ENCODE measurements at regions not wholly inside any gene's neighbourhood (a gene's known extent, or its start where the extent isn't known, plus 50 kb on each side); places are given as distances from the start of the nearest gene placed in this dataset.

- Mint-ChIP-seq H3K27me3 (ENCODE audit: insufficient read depth) (no peaks in the 10 kb centered on the region), H3K27ac (no peak overlapping the region), H3K4me1 (ENCODE audit: low read depth) (peaks cover 29% of the 10 kb centered on the region), H3K9me3 (no peaks in the 10 kb centered on the region), H3K4me3 (no peak overlapping the region), H3K36me3 (ENCODE audit: low read depth) (no peaks in the 10 kb centered on the region)
- DNase-seq = no peak
- TF ChIP-seq, protein P1, sequence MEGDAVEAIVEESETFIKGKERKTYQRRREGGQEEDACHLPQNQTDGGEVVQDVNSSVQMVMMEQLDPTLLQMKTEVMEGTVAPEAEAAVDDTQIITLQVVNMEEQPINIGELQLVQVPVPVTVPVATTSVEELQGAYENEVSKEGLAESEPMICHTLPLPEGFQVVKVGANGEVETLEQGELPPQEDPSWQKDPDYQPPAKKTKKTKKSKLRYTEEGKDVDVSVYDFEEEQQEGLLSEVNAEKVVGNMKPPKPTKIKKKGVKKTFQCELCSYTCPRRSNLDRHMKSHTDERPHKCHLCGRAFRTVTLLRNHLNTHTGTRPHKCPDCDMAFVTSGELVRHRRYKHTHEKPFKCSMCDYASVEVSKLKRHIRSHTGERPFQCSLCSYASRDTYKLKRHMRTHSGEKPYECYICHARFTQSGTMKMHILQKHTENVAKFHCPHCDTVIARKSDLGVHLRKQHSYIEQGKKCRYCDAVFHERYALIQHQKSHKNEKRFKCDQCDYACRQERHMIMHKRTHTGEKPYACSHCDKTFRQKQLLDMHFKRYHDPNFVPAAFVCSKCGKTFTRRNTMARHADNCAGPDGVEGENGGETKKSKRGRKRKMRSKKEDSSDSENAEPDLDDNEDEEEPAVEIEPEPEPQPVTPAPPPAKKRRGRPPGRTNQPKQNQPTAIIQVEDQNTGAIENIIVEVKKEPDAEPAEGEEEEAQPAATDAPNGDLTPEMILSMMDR (IDR thresholded peaks at IDR 0.05) = no peak
Measured at GRCh38 chr4:159008671-159009070, 94.2 kb upstream of the RAPGEF2 start.

DNA sequence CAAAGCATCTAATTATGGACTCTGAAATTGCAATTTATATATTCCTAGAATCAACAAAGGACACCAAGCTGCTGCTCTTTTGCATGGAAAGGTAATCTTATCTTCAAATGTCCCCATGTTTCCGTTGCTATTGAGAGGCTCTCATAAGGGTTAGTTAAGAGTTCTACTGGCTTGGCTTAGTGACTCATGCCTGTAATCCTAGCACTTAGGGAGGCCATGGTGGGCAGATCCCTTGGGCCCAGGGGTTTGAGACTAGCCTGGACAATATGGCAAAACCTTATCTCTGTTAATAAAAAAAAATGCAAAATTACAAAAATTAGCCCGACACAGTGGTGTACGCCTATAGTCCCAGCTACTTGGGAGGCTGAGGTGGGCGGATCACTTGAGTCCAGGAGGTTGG is 93.4 kb upstream of the RAPGEF2 start:
- Mint-ChIP-seq H3K9me3 (no peaks in the 10 kb centered on the region), H3K27me3 (ENCODE audit: insufficient read depth) (no peaks in the 10 kb centered on the region), H3K36me3 (ENCODE audit: low read depth) (no peaks in the 10 kb centered on the region), H3K4me3 (no peak overlapping the region), H3K4me1 (ENCODE audit: low read depth) (peaks cover 27% of the 10 kb centered on the region), H3K27ac (no peak overlapping the region)
- no peak for DNase-seq
- TF ChIP-seq, protein P1 (IDR thresholded peaks at IDR 0.05) = no peak

DNA sequence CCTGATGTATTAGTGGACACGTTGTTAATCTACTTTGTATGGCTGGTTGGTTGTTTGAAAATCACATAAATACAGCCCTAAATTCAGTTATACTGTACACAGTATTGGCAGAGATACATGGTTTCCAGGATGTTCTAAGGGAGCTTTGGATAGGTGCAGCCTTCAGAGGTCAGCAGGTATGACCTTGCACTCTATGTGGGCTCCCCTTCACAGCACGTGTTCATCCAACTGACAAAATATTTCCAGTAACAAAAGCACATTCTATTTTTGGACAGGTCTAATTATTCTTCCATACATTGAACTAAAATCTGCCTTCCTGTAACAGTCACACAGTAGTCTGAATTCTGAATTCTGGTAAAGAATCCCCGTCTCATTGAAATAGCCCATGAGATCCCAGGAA is 92.8 kb upstream of the RAPGEF2 start:
- no peak for DNase-seq
- Mint-ChIP-seq H3K27me3 (ENCODE audit: insufficient read depth) (no peaks in the 10 kb centered on the region), H3K4me3 (no peak overlapping the region), H3K9me3 (no peaks in the 10 kb centered on the region), H3K27ac (no peak overlapping the region), H3K4me1 (ENCODE audit: low read depth) (peaks cover 27% of the 10 kb centered on the region), H3K36me3 (ENCODE audit: low read depth) (no peaks in the 10 kb centered on the region)
- TF ChIP-seq, protein P1 (IDR thresholded peaks at IDR 0.05) = no peak

- Mint-ChIP-seq H3K4me3 (no peak overlapping the region), H3K9me3 (no peaks in the 10 kb centered on the region), H3K4me1 (ENCODE audit: low read depth) (peaks cover 26% of the 10 kb centered on the region), H3K27me3 (ENCODE audit: insufficient read depth) (no peaks in the 10 kb centered on the region), H3K36me3 (ENCODE audit: low read depth) (no peaks in the 10 kb centered on the region), H3K27ac (no peak overlapping the region)
- DNase-seq = peak; percentile 29
- TF ChIP-seq, protein P1 (IDR thresholded peaks at IDR 0.05) = no peak
Measured at GRCh38 chr4:159010563-159011260, 92.2 kb upstream of the RAPGEF2 start.

DNA sequence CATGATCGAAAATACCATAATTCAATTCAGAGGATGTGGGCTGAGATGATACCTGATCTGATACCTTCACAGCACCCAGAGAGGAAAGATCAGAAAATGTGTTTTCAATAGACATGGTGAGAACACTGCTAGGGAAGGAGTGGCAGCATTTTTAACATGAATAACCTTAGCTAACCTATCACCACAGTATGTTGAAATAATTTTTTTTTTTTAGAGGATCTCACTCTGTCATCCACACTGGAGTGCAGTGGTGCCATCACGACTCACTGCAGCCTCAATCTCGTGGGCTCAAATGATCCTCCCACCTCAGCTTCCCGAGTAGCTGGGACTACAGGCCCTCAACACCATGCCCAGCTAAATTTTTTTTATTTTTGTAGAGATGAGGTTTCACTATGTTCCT is 90.5 kb upstream of the RAPGEF2 start:
- Mint-ChIP-seq H3K36me3 (ENCODE audit: low read depth) (no peaks in the 10 kb centered on the region), H3K27ac (0 out of 2 replicates have a peak overlapping the region, but pooled peaks have one; percentile 26), H3K9me3 (no peaks in the 10 kb centered on the region), H3K27me3 (ENCODE audit: insufficient read depth) (no peaks in the 10 kb centered on the region; the same call in 1 of the 2 replicates), H3K4me1 (ENCODE audit: low read depth) (peaks cover 16% of the 10 kb centered on the region), H3K4me3 (no peak overlapping the region)
- DNase-seq = peak; percentile 32
- TF ChIP-seq, protein P1 (IDR thresholded peaks at IDR 0.05) = no peak
